NCI-H82 (cell line): ENCODE measurements at regions not wholly inside any gene's neighbourhood (a gene's known extent, or its start where the extent isn't known, plus 50 kb on each side); places are given as distances from the start of the nearest gene placed in this dataset.

ENCODE experiments used
- DNase-seq: peaks from one replicate; lab custom pipeline; 2025; lab: John Stamatoyannopoulos, UW

DNA sequence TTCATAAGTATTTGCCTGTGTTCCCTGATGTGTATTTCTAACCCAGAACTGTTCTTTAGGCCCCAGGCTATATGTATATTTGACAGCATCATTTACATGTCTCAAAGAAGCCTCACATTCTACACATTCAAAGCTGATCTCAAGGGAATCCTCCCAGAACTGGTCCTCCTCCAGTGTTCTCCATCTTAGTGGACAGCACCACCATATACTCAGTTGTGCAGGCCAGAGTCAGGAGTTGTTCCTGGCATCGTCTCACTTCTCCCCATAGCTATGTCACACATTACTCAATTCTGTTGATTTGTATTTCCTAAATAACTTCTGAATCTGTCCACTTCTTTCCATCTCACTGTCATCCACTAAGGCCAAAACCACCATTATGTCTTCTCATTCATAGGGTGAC is 82.8 kb upstream of the TRPC3 start:
- DNase-seq, result no peak

- no peak for DNase-seq
These were observed 75.3 kb upstream of the TRPC3 start for GRCh38 chr4:122027203-122027602.

DNA sequence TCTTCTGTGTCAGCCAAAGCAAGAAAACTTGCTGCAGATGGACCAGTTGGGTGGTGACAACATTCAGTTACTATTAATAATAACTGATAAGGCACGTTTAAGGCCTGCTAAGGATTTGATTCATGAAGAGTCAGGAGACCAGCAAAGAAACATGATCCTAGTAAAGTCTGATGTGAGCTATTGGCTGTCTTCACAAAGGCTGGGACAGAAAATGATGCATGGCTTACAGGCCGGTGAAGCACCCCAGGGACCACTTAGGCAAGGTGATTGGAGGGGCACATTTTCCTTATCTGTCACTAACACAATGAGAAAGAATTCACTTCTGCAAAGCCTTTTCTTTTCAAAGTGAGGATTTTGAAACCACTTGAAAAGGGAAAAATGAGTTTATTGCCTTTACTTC is 65.4 kb upstream of the TRPC3 start:
- no peak for DNase-seq

DNA sequence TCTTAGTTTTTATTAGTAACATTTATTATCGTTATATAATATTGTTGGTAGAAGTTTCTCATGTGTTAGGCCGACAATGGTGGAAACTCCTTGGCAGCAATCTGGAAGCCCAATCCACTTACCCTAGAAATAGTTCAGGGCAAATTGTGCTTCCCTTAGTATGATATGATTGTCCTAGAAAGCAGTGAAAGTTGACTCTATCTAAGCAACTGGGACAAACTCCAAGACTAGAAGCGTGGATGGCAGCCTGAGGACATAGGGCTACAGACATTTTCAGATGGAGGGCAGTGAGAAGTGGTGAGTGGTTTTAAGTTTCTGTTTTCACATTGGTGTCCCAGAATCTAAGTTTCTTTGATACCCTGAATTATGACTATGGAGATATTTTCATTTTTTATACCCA is 63.3 kb upstream of the TRPC3 start:
- no peak for DNase-seq

DNA sequence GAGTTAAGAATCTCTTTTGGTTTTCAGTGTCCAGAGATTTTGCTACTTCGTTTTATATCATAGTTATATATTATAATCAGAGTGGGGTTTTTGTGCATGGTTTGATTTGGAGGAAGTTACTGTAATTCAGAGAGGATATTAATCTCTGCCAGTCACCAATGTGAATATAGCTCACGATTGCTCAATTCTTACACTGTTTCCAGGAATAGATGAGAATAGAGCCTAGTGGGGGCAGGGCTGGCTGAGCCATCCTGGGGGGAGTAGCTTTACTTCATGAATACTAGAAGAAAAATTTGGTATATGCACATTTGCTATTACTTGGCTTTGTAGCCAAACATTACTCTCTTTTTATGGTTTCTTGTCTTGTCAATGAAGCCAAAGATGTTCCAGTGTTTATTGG is 60.9 kb upstream of the TRPC3 start:
- DNase-seq, result no peak

DNA sequence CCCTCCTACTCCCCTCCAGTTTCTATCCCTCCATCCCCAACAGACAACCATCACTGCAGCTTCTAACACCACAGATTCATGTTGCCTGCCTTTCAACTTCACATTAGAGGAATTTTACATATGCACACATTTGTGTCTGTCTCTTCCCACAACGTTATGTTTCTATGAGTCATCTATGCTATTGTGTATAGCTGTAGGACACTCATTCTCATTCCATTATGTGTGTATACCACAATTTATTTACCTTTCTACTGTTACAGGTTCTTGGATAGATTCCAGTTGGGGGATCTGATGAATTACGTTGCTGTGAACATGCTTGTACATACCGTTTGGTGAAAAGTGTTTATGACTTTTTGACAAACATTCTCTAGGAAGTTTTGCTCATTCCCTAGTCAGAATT is 58.8 kb upstream of the TRPC3 start:
- DNase-seq, result no peak

DNA sequence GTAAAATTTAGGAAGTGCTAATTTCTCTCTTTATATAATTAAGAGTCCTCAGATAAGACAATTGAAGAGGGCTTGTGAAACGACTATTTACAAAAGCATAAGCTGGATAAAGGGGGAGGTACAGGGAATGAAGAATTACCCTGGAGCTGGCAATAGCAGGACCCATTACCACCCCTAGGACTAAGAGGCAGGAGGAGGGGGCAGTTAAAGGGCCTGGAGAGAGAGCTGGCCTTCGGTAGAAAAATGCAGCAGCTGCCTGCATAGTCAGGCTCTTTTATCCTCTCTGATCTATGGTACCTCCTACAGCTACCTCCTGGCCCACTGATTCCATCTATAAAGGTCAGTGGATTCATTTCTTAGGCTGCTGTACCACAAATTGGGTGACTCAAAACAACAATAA is 57.7 kb upstream of the TRPC3 start:
- no peak for DNase-seq

GRCh38 chr4:122007016-122007415 is 55.2 kb upstream of the TRPC3 start:
- no peak for DNase-seq

DNA sequence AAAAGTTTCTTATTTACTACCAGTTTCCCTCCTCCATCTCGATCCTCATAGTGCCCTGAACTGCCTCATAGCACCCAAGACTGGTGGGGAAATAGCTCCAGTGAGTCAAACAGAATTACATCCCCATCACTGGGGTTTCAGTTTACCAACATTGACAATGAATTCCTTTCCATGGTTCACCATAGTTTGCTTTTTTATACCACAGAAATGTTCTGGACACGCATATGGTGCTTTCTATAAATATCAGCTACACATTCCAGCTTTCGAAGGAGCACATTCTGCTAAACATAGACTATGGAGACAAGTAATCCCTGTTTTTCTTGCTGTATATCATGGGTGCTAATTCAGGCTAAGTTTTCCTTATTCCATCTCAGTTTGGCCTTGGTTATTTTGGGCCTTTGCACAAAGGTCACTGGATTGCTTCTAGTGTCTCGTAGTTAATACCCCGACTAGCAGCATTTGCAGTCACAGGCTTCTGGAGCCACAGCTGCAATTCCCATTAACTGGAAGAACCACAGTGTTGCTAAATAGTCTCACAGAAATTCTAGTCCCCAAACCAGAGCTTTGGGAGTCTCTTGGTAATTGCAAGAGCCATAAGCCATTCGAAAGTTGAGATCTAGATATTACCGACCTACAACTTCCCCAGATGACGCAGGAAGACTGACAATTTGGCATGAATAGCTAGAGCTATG is 53.4 kb upstream of the TRPC3 start:
- DNase-seq, result no peak

GRCh38 chr4:122003335-122003734 is 51.5 kb upstream of the TRPC3 start:
- DNase-seq, result peak; percentile 51
